ENCODE measurements at regions not wholly inside any gene's neighbourhood (a gene's known extent, or its start where the extent isn't known, plus 50 kb on each side); places are given as distances from the start of the nearest gene placed in this dataset.

DNA sequence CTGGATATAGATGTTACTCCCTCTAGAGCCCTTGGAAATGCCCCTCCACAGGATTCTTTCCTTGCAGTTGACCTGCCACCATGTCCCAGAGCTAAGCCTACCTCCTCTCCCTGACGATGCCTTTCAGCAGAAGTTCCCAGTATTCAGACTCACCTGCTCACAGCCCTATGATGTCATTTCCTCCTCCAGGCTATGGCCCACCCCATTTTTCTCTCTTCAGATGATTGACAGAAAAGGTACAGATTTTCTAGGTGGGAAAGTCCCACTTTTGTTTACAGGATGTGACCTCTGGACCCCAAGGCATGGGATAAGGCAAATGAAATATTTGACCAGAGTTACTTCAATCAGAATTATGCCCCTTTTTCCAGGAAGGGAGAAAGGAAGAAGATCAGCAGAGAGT lies 280.2 kb upstream of the PHYHIPL start:
- no peak overlapping the region for H2AFZ ChIP-seq (ENCODE audit: low read depth, low read length)
- H3K9me3 ChIP-seq (replicated peaks; ENCODE audit: control insufficient read depth, insufficient read depth, low read length), result no peaks in the 10 kb centered on the region
- no peak overlapping the region for H3K27ac ChIP-seq (ENCODE audit: insufficient read depth, low read depth, low read length)
- no peaks in the 10 kb centered on the region for H3K36me3 ChIP-seq (ENCODE audit: control insufficient read depth in 2 of 2, extremely low read depth in 1 of 2, insufficient read depth in 2 of 2, low read length in 2 of 2)
- ChIA-PET POLR2A (no interaction called here), CTCF (no interaction called here)
- dilution Hi-C loops (cut with MboI; ENCODE audit: extremely low pct_ligation_motif_present, low sequenced_read_pairs), result no loop called here
- no peaks in the 10 kb centered on the region for H4K20me1 ChIP-seq (replicated peaks; ENCODE audit: control insufficient read depth, extremely low read depth, insufficient read depth, low read length)
- no peak overlapping the region for H3K9ac ChIP-seq (replicated peaks; ENCODE audit: extremely low read depth, insufficient read depth, low read length)
- no peak for FAIRE-seq
- H3K4me1 ChIP-seq (ENCODE audit: control insufficient read depth, extremely low read depth, insufficient read depth, low read length), result no peaks in the 10 kb centered on the region
- no peak overlapping the region for H3K4me2 ChIP-seq (ENCODE audit: insufficient read depth, low read length)
- no TSS peak for BruUV-seq (replicated peaks)
- no peak for TF ChIP-seq GATA2 (IDR thresholded peaks at IDR 0.05; ENCODE audit: insufficient read depth, insufficient read length, low read depth, low read length)
- TF ChIP-seq, protein P1, sequence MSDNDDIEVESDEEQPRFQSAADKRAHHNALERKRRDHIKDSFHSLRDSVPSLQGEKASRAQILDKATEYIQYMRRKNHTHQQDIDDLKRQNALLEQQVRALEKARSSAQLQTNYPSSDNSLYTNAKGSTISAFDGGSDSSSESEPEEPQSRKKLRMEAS (IDR thresholded peaks at IDR 0.05; ENCODE audit: insufficient read depth, insufficient read length), result no peak
- TF ChIP-seq FOS (IDR thresholded peaks at IDR 0.05; ENCODE audit: borderline replicate concordance, insufficient read depth, low read length), result no peak
- TF ChIP-seq POLR2A (IDR thresholded peaks at IDR 0.05; ENCODE audit: low read depth, low read length), result no peak
- no peak for TF ChIP-seq POLR2AphosphoS5 (IDR thresholded peaks at IDR 0.05; ENCODE audit: insufficient read depth, low read depth, low read length)
- H3K79me2 ChIP-seq (ENCODE audit: control insufficient read depth, insufficient read depth, low read length), result no peaks in the 10 kb centered on the region
- intact Hi-C loops (cut with micrococcal nuclease), result no loop called here
- DNase-seq (ENCODE audit: low read depth, low spot score), result no peak
- H3K27me3 ChIP-seq (ENCODE audit: control insufficient read depth in 2 of 2, insufficient read depth in 2 of 2, low read length in 2 of 2), result no peaks in the 10 kb centered on the region
- no peaks in the 10 kb centered on the region for H3K9me1 ChIP-seq (replicated peaks; ENCODE audit: control insufficient read depth, extremely low read depth, insufficient read depth, low read length)
- H3K4me3 ChIP-seq (replicated peaks in 1 of 3; ENCODE audit: insufficient read depth in 1 of 3, low read depth in 1 of 3, low read length in 3 of 3), result no peak overlapping the region

DNA sequence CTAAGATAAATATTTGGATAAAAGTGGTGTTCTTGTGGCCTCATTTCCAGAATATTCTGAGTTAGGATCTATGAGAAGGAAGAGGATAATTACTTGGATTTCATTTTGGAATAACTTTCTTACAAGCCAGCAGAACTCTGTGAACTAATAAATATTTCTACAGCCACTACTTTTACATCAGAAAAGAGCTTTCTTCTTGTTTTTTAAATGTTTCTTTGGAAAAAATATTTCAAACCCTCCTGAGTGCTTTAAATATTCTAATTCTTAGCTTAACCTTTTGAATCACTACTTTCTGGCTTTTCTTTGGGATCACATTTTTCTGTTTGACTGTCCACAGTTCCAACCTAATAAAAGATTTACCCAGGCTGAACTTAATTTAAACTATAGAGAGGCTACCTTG lies 279.2 kb upstream of the PHYHIPL start:
- no TSS peak for BruUV-seq (replicated peaks)
- no peaks in the 10 kb centered on the region for H3K36me3 ChIP-seq (ENCODE audit: control insufficient read depth in 2 of 2, extremely low read depth in 1 of 2, insufficient read depth in 2 of 2, low read length in 2 of 2)
- no peak overlapping the region for H3K9ac ChIP-seq (replicated peaks; ENCODE audit: extremely low read depth, insufficient read depth, low read length)
- no peaks in the 10 kb centered on the region for H3K4me1 ChIP-seq (ENCODE audit: control insufficient read depth, extremely low read depth, insufficient read depth, low read length)
- H3K4me2 ChIP-seq (ENCODE audit: insufficient read depth, low read length), result no peak overlapping the region
- ChIA-PET CTCF (no interaction called here), POLR2A (no interaction called here)
- intact Hi-C loops (cut with micrococcal nuclease), result no loop called here
- H3K27ac ChIP-seq (ENCODE audit: insufficient read depth, low read depth, low read length), result no peak overlapping the region
- H4K20me1 ChIP-seq (replicated peaks; ENCODE audit: control insufficient read depth, extremely low read depth, insufficient read depth, low read length), result no peaks in the 10 kb centered on the region
- dilution Hi-C loops (cut with MboI; ENCODE audit: extremely low pct_ligation_motif_present, low sequenced_read_pairs), result no loop called here
- no peaks in the 10 kb centered on the region for H3K9me1 ChIP-seq (replicated peaks; ENCODE audit: control insufficient read depth, extremely low read depth, insufficient read depth, low read length)
- H3K4me3 ChIP-seq (replicated peaks in 1 of 3; ENCODE audit: insufficient read depth in 1 of 3, low read depth in 1 of 3, low read length in 3 of 3), result no peak overlapping the region
- H3K79me2 ChIP-seq (ENCODE audit: control insufficient read depth, insufficient read depth, low read length), result no peaks in the 10 kb centered on the region
- DNase-seq (ENCODE audit: low read depth, low spot score), result no peak
- FAIRE-seq, result no peak
- no peaks in the 10 kb centered on the region for H3K9me3 ChIP-seq (replicated peaks; ENCODE audit: control insufficient read depth, insufficient read depth, low read length)
- no peak for TF ChIP-seq JUN (IDR thresholded peaks at IDR 0.05; ENCODE audit: borderline replicate concordance, insufficient read depth, insufficient read length, low read depth)
- TF ChIP-seq, protein P2, sequence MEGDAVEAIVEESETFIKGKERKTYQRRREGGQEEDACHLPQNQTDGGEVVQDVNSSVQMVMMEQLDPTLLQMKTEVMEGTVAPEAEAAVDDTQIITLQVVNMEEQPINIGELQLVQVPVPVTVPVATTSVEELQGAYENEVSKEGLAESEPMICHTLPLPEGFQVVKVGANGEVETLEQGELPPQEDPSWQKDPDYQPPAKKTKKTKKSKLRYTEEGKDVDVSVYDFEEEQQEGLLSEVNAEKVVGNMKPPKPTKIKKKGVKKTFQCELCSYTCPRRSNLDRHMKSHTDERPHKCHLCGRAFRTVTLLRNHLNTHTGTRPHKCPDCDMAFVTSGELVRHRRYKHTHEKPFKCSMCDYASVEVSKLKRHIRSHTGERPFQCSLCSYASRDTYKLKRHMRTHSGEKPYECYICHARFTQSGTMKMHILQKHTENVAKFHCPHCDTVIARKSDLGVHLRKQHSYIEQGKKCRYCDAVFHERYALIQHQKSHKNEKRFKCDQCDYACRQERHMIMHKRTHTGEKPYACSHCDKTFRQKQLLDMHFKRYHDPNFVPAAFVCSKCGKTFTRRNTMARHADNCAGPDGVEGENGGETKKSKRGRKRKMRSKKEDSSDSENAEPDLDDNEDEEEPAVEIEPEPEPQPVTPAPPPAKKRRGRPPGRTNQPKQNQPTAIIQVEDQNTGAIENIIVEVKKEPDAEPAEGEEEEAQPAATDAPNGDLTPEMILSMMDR (IDR thresholded peaks at IDR 0.05; ENCODE audit: extremely low read depth in 1 of 2, insufficient read depth in 1 of 2, low read depth in 1 of 2, low read length in 2 of 2), result no peak
- TF ChIP-seq, protein P1 (IDR thresholded peaks at IDR 0.05; ENCODE audit: insufficient read depth, insufficient read length), result no peak
- TF ChIP-seq MYC (IDR thresholded peaks at IDR 0.05; ENCODE audit: low read depth, low read length), result no peak
- TF ChIP-seq FOS (IDR thresholded peaks at IDR 0.05; ENCODE audit: borderline replicate concordance, insufficient read depth, low read length), result no peak
- no peak for TF ChIP-seq EZH2 (IDR thresholded peaks at IDR 0.05; ENCODE audit: borderline replicate concordance, low read depth, low read length, severe bottlenecking)
- TF ChIP-seq POLR2A (IDR thresholded peaks at IDR 0.05; ENCODE audit: low read depth, low read length), result no peak
- no peak for TF ChIP-seq GATA2 (IDR thresholded peaks at IDR 0.05; ENCODE audit: insufficient read depth, insufficient read length, low read depth, low read length)
- TF ChIP-seq POLR2AphosphoS5 (IDR thresholded peaks at IDR 0.05; ENCODE audit: insufficient read depth, low read depth, low read length), result no peak
- no peaks in the 10 kb centered on the region for H3K27me3 ChIP-seq (ENCODE audit: control insufficient read depth in 2 of 2, insufficient read depth in 2 of 2, low read length in 2 of 2)
- H2AFZ ChIP-seq (ENCODE audit: low read depth, low read length), result no peak overlapping the region

Measured in endothelial cell of umbilical vein (primary cell).